ENCODE measurements at regions not wholly inside any gene's neighbourhood (a gene's known extent, or its start where the extent isn't known, plus 50 kb on each side); places are given as distances from the start of the nearest gene placed in this dataset.
"Not testable (repeated sequence)": the region's sequence is repeated elsewhere in the genome, so short reads cannot be mapped to it uniquely, and the experiment has no call there.

- DNase-seq: no peak
Observed at GRCh38 chr1:148355976-148356375, 127.1 kb downstream of the PPIAL4G start.

DNA sequence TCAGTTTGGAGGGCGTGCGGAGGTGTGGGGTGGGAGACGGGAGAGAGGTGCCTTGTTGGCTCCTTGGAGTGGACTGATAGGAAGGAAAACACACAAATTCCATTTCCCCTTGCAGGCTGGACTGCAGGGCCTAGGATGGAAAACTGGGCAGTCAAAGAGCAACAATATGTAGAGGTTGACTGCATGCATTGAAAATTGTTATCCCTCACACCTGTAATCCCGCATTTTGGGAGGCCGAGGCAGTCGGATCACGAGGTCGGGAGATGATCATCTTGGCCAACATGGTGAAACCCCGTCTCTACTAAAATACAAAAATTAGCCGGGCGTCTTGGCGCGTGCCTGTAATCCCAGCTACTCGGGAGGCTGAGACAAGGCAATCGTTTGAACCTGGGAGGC is 128.2 kb downstream of the PPIAL4G start:
- DNase-seq: no peak

DNA sequence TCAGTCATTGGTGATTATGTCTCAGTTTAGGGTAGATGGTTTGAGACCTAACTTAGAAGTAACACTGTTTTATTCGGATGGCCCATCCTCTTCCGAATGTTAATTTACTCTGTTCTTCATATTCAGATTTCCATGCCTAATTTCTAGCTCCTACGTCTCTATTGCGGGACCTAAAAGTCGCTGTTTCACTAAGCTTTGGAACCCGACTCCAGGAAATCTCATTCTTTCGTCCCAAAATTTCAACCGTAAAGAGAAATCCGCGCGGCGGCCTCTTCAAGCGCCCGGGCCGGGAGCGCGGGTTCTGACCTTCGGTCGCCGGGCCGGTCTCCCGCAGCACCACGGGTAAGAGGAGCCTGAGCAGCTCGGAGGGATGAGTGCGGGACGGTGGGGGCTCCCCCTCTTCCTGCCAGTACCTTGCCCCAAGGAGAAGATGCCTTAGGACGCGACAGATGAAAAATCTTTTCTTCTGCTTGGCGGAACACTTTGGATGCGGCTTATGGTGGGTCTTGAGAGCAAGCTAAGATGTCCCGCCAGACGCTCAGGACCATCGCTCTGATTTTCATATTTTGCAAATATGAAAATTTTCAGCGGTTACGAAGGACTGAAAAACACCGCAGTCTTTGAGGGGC is 128.7 kb downstream of the PPIAL4G start:
- peak; percentile 7 for DNase-seq

GRCh38 chr1:148353461-148354283 is 129.4 kb downstream of the PPIAL4G start:
- DNase-seq: peak; percentile 23

- no peak for DNase-seq
Observed at GRCh38 chr1:148352470-148353053, 130.5 kb downstream of the PPIAL4G start.

GRCh38 chr1:148347781-148348180 is 135.3 kb downstream of the PPIAL4G start:
- DNase-seq: no peak

DNA sequence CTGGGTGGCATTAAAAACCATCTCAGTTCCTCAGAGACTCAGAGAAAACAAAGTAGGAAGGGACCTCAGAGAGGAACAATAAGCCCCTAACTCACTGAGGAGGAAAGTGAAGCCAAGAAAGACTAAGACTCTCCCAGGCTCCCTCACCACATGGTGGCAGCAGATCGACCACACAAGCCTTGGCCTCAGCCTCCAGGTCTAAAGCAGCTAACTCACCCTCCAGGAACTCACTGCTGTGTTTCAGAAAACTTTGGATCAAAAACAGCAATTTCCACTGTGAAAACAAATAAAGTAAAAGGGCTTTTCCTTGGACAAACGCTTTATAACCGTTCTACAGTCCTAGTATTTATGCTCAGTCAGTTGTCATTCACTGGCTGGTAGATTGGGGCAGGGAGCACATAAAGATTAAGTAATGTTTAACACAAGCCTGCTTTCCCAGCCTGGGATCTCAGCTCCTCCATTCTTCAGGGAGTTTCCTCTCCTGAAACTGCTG is 137.4 kb downstream of the PPIAL4G start:
- DNase-seq: peak; percentile 40

- DNase-seq: not testable (repeated sequence)
Observed at GRCh38 chr1:148344651-148345050, 138.5 kb downstream of the PPIAL4G start.

- DNase-seq: not testable (repeated sequence)
Observed at GRCh38 chr1:148341729-148342128, 141.4 kb downstream of the PPIAL4G start.

DNA sequence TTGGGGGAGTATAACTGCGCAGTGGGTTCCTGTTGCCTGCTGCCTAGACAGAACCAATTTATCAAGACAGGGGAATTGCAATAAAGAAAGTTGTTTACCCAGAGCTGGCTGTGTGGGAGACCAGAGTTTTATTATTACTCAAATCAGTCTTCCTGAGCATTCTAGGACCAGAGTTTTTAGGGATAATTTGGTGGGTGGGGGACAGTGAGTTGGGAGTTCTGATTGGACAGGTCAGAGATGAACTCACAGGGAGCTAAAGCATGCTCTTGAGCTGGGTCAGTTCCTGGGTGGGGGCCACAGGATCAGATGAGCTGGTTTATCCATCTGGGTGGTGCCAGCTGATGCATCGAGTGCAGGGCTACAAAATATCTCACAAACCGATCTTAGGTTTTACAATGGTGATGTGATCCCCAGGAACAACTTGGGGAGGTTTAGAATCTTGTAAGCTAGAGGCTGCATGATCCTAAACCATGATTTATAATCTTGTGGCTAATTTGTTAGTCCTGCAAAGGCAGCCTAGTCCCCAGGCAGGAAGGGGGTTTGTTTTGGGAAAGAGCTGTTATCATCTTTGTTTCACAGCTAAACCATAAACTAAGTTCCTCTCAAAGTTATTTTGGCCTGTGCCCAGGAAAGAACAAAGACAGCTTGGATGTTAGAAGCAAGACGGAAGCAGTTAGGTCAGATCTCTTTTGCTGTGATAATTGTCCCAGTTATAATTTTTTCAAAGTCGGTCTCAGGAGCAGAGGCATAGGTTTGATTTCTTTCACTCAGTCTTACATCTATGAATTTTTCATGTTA is 146.8 kb downstream of the PPIAL4G start:
- not testable (repeated sequence) for DNase-seq

DNA sequence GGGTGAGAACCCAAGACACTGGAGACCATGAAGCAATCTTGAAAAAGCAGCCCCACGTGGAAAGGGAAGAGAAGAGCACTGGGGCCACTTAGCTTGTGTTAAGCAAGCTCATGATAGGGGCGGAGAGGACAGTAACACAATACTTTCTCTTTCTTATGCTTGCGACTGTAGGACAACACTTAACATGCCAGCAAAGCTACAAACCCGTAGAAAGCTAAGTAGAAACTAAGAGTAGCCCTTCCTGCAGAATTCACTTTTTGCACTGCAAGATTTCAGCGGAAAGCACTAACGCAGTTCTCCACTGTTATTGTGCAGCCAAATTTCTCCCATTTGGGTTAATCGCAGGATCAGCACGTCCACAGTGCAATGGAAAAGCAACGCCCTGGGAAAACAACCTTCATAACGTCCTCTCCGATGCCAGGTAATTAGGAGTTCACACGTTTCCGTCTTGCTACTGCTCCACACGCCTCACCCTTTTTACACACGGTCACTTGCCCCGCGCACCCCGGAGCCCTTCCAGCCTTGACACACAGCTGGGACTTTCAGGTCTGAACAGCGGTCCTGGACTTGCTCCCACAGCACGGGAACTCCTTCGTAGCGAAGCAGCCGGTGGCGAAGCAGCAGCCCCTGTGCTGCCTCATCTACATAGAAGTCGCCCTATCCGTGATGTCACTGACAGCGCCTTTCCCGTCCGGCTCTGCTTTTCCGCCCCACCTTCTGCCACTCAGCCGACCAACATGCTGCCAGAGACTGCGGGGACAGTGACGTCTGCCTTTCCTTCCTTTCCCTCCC is 148.6 kb downstream of the PPIAL4G start:
- peak; percentile 87 for DNase-seq

GRCh38 chr1:148333875-148334338 is 149.2 kb downstream of the PPIAL4G start:
- DNase-seq: no peak

DNA sequence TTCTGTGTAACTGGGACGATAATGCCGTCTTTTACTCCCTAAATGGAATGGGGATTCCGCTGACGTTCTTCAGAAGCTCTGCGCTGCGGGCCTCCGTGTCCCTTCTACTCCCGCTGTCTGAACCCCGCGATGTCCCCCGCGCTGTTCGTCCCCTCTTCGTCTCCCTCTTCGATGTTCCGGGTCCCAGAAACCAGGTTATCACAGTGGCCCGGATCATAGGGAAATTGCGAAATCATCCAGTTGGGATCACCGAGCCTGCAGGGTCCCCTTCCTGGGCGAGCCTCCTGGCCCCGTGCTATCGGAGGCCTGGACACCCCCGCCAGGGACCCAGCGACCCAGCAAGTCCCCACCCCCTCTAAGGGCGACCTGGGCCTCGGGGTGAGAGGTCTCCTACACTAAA is 154.2 kb downstream of the PPIAL4G start:
- DNase-seq: no peak

GRCh38 chr1:148325031-148325430 is 158.1 kb downstream of the PPIAL4G start:
- DNase-seq: not testable (repeated sequence)

DNA sequence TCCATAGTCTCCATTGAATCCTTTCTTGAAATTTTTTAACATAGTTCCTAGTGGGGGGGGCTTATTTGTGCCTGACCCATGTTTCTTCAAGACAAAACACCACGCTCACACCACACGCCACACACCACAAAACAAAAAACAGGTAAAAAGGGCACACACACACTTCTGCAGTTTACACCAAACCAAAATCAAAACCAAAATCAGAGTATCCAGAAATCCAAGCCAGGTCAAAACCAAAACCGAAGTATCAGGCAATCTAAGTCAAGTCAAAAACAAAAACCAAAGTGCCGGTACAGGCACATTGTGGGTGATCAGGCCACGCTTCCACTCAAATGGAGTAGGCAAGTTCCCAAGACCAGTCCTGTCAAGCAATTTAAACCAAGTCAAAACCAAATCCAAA is 158.6 kb downstream of the PPIAL4G start:
- DNase-seq: not testable (repeated sequence)

DNA sequence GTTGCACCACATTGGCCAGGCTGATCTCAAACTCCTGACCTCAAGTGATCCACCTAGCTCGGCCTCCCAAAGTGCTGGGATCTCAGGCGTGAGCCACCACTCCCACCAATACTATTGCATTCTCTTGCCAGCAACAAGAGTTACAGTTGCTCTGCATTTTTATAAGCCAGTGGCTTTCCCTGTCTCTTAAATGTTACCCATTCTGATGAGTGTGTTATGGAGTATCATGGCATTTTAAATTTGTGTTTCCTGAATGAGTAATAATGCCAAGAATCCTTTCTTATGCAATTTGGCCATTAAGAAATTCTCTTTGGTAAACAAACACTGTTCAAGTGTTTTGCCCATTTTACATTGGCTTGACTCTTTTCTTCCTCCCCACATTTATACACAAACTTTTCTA is 163.0 kb downstream of the PPIAL4G start:
- DNase-seq: not testable (repeated sequence)

- DNase-seq: no peak
Observed at GRCh38 chr1:148318904-148319242, 164.2 kb downstream of the PPIAL4G start.

- DNase-seq: no peak
Observed at GRCh38 chr1:148318123-148318903, 164.8 kb downstream of the PPIAL4G start.

DNA sequence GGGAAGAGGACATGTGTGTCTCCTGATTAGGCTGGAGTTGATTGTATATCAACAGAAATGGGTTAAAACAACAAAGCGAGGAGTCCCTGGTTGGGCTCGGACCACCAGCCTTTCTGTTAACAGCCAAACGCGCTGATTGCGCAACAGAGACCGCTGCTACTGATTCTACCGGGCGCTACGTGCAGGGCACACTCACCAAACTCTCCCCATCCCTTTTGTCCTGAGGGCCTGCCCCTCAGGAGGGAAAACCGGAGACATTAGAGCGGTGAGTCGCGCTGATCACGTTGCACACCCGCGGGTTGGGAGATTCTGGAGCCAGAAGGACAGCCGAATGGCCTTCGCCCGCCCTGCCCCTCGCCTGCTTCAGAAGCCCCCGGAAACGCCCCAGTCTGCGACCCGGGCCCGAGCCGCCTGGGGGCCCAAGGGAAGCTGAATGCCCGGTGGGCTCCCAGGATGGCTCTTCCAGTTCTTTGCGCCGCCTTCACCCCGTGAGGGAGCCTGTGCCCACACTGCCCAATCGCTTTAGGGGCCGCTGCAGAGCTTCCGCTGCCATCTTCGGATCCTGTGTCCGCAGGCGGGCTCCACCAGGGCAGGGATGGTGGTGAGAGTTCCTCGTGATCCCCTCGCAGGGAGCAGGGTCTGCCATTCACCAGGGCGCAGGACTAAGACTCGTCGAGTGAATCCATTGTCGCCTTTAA is 165.4 kb upstream of the NBPF11 start:
- DNase-seq: no peak
